HL-60 (cell line): ENCODE measurements at regions not wholly inside any gene's neighbourhood (a gene's known extent, or its start where the extent isn't known, plus 50 kb on each side); places are given as distances from the start of the nearest gene placed in this dataset.

Experiments used
- DNase-seq, 2 experiments: peaks; one replicate each; pipeline ENCODE4 v3.0.0-alpha.2; 2010 to 2020; ENCODE audit warnings: low read depth in 1 of 2, low spot score in 1 of 2
- H3K27ac ChIP-seq: fragments of 250-450 bp; sonication (Bioruptor Pico); replicated peaks from 2 replicates; pipeline ENCODE4 v1.5.1; 2020; ENCODE audit warnings: mild to moderate bottlenecking, moderate library complexity
- H3K27me3 ChIP-seq: fragments of 250-450 bp; sonication (Bioruptor Pico); 2 replicates; pipeline ENCODE4 v1.5.1; 2021; ENCODE audit warnings: mild to moderate bottlenecking, moderate library complexity; ENCODE audit not compliant: insufficient read depth, poor library complexity, severe bottlenecking
- H3K4me3 ChIP-seq: replicated peaks from 2 replicates; pipeline ENCODE4 v1.5.1; 2011; ENCODE audit warnings: mild to moderate bottlenecking, control low read depth, low read length; ENCODE audit not compliant: insufficient read depth
- GABPA ChIP-seq: IDR thresholded peaks from 2 replicates; pipeline ENCODE4 v1.6.1; 2012; ENCODE audit warnings: low read depth
- POLR2AphosphoS5 ChIP-seq: IDR thresholded peaks from 2 replicates; pipeline ENCODE4 v1.6.1; 2012; ENCODE audit warnings: low read depth
- SPI1 ChIP-seq: IDR thresholded peaks from 2 replicates; pipeline ENCODE4 v1.6.1; 2012; ENCODE audit warnings: low read depth, mild to moderate bottlenecking, borderline replicate concordance
- TF ChIP-seq, protein P1 (sequence below): IDR thresholded peaks from one replicate; pipeline ENCODE4 v1.5.1; 2011; ENCODE audit warnings: low read length, control low read depth, inconsistent platforms; ENCODE audit not compliant: insufficient read depth
- TF ChIP-seq, protein P2 (sequence below): IDR thresholded peaks from 2 replicates; pipeline ENCODE4 v1.6.1; 2012; ENCODE audit warnings: low read depth; ENCODE audit not compliant: insufficient replicate concordance

DNA sequence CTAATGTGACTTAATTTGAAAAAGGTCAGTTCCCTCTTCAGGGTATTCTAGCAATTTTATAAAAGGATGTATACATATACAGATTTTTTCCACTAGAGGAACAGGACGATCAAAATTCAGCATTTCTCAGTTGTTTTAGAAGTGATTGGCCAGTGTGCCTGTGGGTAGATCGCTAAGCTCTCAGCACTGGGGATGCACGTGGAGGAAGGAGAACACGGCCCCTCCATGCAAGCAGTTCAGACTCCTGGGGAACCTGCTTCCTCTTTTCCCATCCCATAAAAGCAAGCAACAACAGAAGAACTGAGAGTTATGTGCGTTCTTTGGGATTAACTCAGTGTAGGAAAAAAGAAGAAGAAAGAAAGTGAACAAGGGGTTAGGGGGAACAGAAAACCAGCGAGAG lies 328.8 kb downstream of the FOXO1 start:
- no peak for DNase-seq
- TF ChIP-seq SPI1 (no peak), POLR2AphosphoS5 (no peak), GABPA (no peak)
- TF ChIP-seq, protein P1, sequence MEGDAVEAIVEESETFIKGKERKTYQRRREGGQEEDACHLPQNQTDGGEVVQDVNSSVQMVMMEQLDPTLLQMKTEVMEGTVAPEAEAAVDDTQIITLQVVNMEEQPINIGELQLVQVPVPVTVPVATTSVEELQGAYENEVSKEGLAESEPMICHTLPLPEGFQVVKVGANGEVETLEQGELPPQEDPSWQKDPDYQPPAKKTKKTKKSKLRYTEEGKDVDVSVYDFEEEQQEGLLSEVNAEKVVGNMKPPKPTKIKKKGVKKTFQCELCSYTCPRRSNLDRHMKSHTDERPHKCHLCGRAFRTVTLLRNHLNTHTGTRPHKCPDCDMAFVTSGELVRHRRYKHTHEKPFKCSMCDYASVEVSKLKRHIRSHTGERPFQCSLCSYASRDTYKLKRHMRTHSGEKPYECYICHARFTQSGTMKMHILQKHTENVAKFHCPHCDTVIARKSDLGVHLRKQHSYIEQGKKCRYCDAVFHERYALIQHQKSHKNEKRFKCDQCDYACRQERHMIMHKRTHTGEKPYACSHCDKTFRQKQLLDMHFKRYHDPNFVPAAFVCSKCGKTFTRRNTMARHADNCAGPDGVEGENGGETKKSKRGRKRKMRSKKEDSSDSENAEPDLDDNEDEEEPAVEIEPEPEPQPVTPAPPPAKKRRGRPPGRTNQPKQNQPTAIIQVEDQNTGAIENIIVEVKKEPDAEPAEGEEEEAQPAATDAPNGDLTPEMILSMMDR = no peak
- TF ChIP-seq, protein P2, sequence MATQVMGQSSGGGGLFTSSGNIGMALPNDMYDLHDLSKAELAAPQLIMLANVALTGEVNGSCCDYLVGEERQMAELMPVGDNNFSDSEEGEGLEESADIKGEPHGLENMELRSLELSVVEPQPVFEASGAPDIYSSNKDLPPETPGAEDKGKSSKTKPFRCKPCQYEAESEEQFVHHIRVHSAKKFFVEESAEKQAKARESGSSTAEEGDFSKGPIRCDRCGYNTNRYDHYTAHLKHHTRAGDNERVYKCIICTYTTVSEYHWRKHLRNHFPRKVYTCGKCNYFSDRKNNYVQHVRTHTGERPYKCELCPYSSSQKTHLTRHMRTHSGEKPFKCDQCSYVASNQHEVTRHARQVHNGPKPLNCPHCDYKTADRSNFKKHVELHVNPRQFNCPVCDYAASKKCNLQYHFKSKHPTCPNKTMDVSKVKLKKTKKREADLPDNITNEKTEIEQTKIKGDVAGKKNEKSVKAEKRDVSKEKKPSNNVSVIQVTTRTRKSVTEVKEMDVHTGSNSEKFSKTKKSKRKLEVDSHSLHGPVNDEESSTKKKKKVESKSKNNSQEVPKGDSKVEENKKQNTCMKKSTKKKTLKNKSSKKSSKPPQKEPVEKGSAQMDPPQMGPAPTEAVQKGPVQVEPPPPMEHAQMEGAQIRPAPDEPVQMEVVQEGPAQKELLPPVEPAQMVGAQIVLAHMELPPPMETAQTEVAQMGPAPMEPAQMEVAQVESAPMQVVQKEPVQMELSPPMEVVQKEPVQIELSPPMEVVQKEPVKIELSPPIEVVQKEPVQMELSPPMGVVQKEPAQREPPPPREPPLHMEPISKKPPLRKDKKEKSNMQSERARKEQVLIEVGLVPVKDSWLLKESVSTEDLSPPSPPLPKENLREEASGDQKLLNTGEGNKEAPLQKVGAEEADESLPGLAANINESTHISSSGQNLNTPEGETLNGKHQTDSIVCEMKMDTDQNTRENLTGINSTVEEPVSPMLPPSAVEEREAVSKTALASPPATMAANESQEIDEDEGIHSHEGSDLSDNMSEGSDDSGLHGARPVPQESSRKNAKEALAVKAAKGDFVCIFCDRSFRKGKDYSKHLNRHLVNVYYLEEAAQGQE = no peak
- Histone ChIP-seq H3K27ac (no peak overlapping the region), H3K4me3 (no peak overlapping the region), H3K27me3 (no peaks in the 10 kb centered on the region)

DNA sequence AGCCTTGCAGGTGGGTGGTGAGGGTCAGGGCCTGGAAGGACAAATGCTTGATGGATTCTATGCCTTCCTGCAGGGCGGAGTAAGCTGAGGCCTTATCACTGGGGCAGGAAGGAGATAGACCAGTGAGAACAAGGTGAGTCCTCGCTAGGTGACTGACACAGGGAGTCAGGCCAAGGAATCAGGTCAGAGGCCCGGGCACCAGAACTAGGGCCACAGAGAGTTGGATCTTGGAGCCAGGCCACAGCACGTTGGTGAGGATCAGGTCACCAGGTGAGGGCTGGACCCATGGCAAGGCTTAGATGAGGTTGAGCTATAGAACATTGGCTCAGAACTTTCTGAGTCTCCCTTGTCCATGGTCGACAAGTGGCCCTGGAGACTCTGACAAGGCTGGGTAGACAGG lies 328.2 kb downstream of the FOXO1 start:
- no peaks in the 10 kb centered on the region for H3K27me3 ChIP-seq

DNA sequence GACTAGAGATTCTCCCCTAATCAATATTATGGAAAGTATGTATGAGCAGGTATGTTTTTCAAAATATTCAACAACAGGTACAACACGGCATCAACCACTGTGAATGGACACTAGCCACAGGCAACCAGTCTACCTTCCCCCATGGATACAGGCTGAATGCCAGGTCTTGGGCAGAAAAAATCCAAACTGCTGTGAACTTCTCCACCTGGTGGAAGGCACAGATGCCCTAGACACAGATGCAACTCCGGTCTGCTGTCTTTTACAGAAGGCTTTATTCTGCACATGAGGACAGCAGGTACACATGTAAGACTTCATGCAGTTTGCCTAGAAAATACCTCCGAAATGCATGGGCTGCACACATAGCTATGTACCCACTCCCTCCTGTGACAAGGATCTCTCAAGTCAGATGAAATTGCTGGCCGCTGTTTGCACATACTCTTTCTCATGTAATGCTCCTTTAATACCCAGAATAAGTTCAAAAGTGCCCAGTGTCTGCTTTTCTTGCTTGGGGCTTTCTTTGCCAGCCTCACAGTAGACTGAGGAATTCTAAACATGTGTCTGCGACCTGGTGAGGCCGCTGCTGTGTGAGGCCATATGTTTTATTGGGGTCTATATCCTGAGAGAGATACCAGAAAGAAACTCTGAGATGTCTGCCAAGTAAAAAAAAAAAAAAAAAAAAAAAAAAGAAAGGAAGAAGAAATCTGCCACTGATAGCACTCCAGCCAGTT lies 325.9 kb downstream of the FOXO1 start:
- TF ChIP-seq, protein P1 = no peak
- TF ChIP-seq, protein P2 = no peak
- TF ChIP-seq POLR2AphosphoS5 (no peak), SPI1 (no peak), GABPA (no peak)
- DNase-seq = no peak
- no peaks in the 10 kb centered on the region for H3K27me3 ChIP-seq
- no peak overlapping the region for H3K4me3 ChIP-seq
- no peak overlapping the region for H3K27ac ChIP-seq

More for the DNA sequence above, 328.2 kb downstream of the FOXO1 start:
- no peak overlapping the region for H3K4me3 ChIP-seq
- no peak for DNase-seq
- TF ChIP-seq, protein P1 = no peak
- TF ChIP-seq POLR2AphosphoS5 = no peak
- TF ChIP-seq, protein P2 = no peak
- no peak for TF ChIP-seq SPI1
- TF ChIP-seq GABPA = no peak
- no peak overlapping the region for H3K27ac ChIP-seq
